PC-9 (cell line): ENCODE measurements at regions not wholly inside any gene's neighbourhood (a gene's known extent, or its start where the extent isn't known, plus 50 kb on each side); places are given as distances from the start of the nearest gene placed in this dataset.

Experiments
- CTCF ChIP-seq: fragments of 200-600 bp; sonication (generic); conservative IDR thresholded peaks from 2 replicates; pipeline ENCODE4 v1.6.1; 2017; ENCODE audit warnings: mixed run types, antibody characterized with exemption, mild to moderate bottlenecking, moderate library complexity
- EZH2 ChIP-seq: fragments of 200-600 bp; sonication (generic); IDR thresholded peaks from 2 replicates; pipeline ENCODE4 v1.8.0; 2017; ENCODE audit warnings: antibody characterized with exemption, low read depth

GRCh38 chr1:59100708-59101374 lies 196.1 kb upstream of the FGGY start:
- no peak for TF ChIP-seq CTCF
- no peak for TF ChIP-seq EZH2
